H1 (cell line): ENCODE measurements at regions not wholly inside any gene's neighbourhood (a gene's known extent, or its start where the extent isn't known, plus 50 kb on each side); places are given as distances from the start of the nearest gene placed in this dataset.

Source experiments
- ASH2L ChIP-seq: fragments of 200-600, 300-600 bp; sonication (generic); IDR thresholded peaks from one replicate; pipeline ENCODE4 v1.7.1; 2017; ENCODE audit warnings: low read length
- CHD2 ChIP-seq: IDR thresholded peaks from 2 replicates; pipeline ENCODE4 v1.6.1; 2012; ENCODE audit warnings: low read length, improper control_type of control experiment
- CHD7 ChIP-seq: fragments of 300-600 bp; sonication (generic); IDR thresholded peaks from 2 replicates; pipeline ENCODE4 v1.7.1; 2012; ENCODE audit warnings: low read length, moderate library complexity, mild to moderate bottlenecking, inconsistent platforms; ENCODE audit not compliant: insufficient replicate concordance
- FOSL1 ChIP-seq: IDR thresholded peaks from 2 replicates; pipeline ENCODE4 v1.6.1; 2011; ENCODE audit warnings: mild to moderate bottlenecking, low read depth, low read length, moderate library complexity; ENCODE audit not compliant: insufficient read depth
- MAX ChIP-seq: IDR thresholded peaks from 2 replicates; pipeline ENCODE4 v1.6.1; 2012; ENCODE audit warnings: inconsistent platforms
- NANOG ChIP-seq: IDR thresholded peaks from 2 replicates; pipeline ENCODE4 v1.6.1; 2011; ENCODE audit warnings: low read length, low read depth, mild to moderate bottlenecking, inconsistent platforms; ENCODE audit not compliant: insufficient read depth, poor library complexity, severe bottlenecking
- POLR2AphosphoS5 ChIP-seq: IDR thresholded peaks from 2 replicates; pipeline ENCODE4 v1.6.1; 2011; ENCODE audit warnings: low read depth, low read length
- TBP ChIP-seq: IDR thresholded peaks from 2 replicates; pipeline ENCODE4 v1.6.1; 2011; ENCODE audit warnings: low read depth, low read length, improper control_type of control experiment
- TEAD4 ChIP-seq: IDR thresholded peaks from 2 replicates; pipeline ENCODE4 v1.6.1; 2012; ENCODE audit warnings: low read depth, low read length, inconsistent platforms, mixed read lengths

GRCh38 chr6:76831299-76831698 lies 632.0 kb downstream of the HTR1B start (continued):
- no peak for TF ChIP-seq CHD7
- no peak for TF ChIP-seq ASH2L
- TF ChIP-seq CHD2 = no peak
- TF ChIP-seq TBP = no peak
- no peak for TF ChIP-seq NANOG
- TF ChIP-seq FOSL1 = no peak
- TF ChIP-seq MAX = no peak
- no peak for TF ChIP-seq POLR2AphosphoS5
- no peak for TF ChIP-seq TEAD4
